Right cardiac atrium (tissue), 5 donors: ENCODE measurements at regions not wholly inside any gene's neighbourhood (a gene's known extent, or its start where the extent isn't known, plus 50 kb on each side); places are given as distances from the start of the nearest gene placed in this dataset.

Source experiments
- ATAC-seq, 2 donors: fragments of 200-7000 bp; cut with Tn5 transposase; one replicate each; pipeline versions ENCODE4 v1.8.0 to v1.9.1; 2020; ENCODE audit warnings: moderate library complexity in 2 of 2, mild to moderate bottlenecking in 1 of 2
- DNase-seq, 3 donors: peaks; one replicate each; pipeline ENCODE4 v3.0.0-alpha.2; 2020
- H3K27ac ChIP-seq: one replicate; pipeline ENCODE4 v1.5.1; 2013; ENCODE audit warnings: mild to moderate bottlenecking, low read length, control low read depth, moderate library complexity
- H3K27me3 ChIP-seq: one replicate; pipeline ENCODE4 v1.6.1; 2013; ENCODE audit not compliant: control insufficient read depth, insufficient read depth
- H3K4me1 ChIP-seq: one replicate; pipeline ENCODE4 v1.6.1; 2013; ENCODE audit warnings: low read length; ENCODE audit not compliant: control insufficient read depth, insufficient read depth
- H3K4me3 ChIP-seq: one replicate; pipeline ENCODE4 v1.5.1; 2013; ENCODE audit warnings: low read length, control low read depth
- H3K9me3 ChIP-seq: one replicate; pipeline ENCODE4 v1.6.1; 2013; ENCODE audit warnings: low read length; ENCODE audit not compliant: control insufficient read depth
- WGBS: extraction: QIAGEN DNeasy Blood & Tissue Kit; methylation state at CpG from one replicate; pipeline ENCODE4 v1.1.7; 2013; 5-methylcytosine and 5-hydroxymethylcytosine counted together
- intact Hi-C, 4 donors: fragments of 100-400 bp; cut with DNase I; formaldehyde crosslinking; loops; one replicate each; pipeline versions ENCODE4 v1.11.0 to v1.14.0; 2022 to 2023
- donor health status: healthy with polysubstance abuse.
- donor health status: DM: no; HTN: yes; CAD: no.
- donor health status: DM: no; HTN: no; CAD: no.
- donor health status: DM: no; HTN: yes; CAD: no; lungs with severe emphysema.
- donor health status: DM: yes; HTN: yes; CAD: no.

DNA sequence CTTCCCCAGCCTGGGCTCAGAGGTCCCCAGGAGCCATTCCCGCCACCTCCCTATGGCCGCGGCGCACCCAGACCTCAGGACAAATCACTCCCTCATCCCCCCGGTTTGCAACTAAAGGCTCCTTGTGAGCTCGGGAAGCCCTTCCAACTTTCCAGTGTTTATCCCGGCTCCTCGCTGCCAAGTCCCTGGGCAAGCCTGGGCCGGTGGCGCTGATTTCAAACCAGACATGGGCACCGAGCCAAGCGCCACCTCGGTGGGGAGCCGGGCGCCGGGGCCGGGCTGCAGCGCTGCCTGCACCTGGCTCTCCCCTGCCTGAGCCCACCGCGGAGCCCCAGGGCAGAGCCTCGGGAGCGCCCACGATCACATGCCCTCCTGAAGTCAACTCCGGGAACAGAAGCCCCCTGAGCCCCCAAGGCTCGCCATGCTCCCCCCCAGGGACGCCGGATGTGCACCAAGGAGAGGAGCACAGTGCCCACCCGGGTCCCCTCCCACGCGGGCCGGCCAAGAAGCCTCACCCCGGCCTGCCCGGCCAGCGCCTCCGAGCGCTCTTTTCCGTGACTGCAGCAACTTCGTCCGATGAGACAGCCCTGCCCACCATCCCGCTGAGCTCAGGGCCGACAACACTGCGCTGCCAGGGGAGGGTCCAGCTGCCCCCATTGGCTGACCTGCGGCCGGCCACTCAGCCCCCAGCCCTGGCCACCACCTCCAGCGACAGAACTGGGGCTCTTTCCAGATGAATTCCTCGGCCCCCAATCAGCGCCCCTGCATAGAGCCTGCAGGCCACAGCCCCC, 50.0 kb downstream of the NCOR2 start:
- intact Hi-C loops, result loop anchor here in 2 of 4 donors (5.0 to 10.0 kb wide), 4 partner anchors 50 to 250 kb away; partner anchors contain the start of gene NCOR2 (in 1 of the 2)
- 9% methylated on average over 47 of the region's 47 CpGs for WGBS

DNA sequence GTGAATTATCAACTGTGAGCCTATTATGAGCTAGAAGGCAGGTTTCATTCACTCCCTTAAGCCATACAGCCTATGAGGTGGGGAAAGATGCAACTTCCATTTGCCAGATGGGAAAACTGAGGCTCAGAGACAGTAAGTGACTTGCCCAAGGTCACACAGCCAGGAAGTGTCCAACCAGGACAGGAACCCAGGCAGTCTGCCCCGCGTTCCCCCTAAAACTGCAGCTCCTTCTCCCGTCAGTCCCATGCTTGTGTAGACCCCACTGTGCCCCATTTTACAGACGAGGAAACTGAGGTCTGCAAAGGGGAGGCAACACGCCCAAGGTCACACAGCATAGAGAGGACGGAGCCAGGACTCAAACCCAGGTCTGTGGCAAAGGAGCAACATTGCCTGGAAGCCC, 50.6 kb downstream of the NCOR2 start:
- Histone ChIP-seq H3K4me3 (peak overlapping the region; percentile 31), H3K27me3 (no peaks in the 10 kb centered on the region), H3K27ac (peak overlapping the region; percentile 100), H3K9me3 (no peaks in the 10 kb centered on the region), H3K4me1 (peaks cover 30% of the 10 kb centered on the region)
- WGBS, result 61% methylated on average over 6 of the region's 6 CpGs
- no peak for ATAC-seq
- DNase-seq, result no peak
- intact Hi-C loops, result loop anchor here in 2 of 4 donors (5.0 to 10.0 kb wide), 4 partner anchors 50 to 250 kb away; partner anchors contain the start of gene NCOR2 (in 1 of the 2)

More for the DNA sequence above, 50.0 kb downstream of the NCOR2 start:
- DNase-seq (peak; percentile 79 to 93 (median 92)), ATAC-seq (peak; percentile 20 to 34)
- Histone ChIP-seq H3K4me3 (peak overlapping the region; percentile 31), H3K27me3 (no peaks in the 10 kb centered on the region), H3K9me3 (no peaks in the 10 kb centered on the region), H3K4me1 (peaks cover 28% of the 10 kb centered on the region), H3K27ac (peak overlapping the region; percentile 100)

DNA sequence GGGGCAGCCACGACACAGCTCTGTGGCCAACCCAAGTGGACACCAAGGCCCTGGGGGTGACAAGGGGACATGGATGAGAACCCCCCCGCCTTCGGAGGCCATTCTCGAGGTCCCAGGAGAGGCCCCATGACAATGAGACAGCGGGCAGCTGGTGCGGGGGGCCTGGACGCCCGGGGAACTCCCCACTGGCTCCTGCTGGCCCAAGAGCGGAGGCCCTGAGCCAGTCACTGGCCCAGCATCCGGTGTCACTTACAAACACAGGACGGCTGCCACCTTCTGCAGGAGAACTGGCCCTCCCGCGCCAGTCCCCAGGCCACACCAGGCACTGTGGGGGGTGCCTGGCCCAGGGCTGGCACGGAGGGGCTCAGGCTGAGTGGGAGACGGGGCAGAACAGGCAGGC, 51.4 kb downstream of the NCOR2 start:
- WGBS, result 47% methylated on average over 15 of the region's 15 CpGs
- ATAC-seq, result no peak
- intact Hi-C loops, result loop anchor here in 2 of 4 donors (5.0 to 10.0 kb wide), 4 partner anchors 51 to 251 kb away; partner anchors contain the start of gene NCOR2 (in 1 of the 2)

DNA sequence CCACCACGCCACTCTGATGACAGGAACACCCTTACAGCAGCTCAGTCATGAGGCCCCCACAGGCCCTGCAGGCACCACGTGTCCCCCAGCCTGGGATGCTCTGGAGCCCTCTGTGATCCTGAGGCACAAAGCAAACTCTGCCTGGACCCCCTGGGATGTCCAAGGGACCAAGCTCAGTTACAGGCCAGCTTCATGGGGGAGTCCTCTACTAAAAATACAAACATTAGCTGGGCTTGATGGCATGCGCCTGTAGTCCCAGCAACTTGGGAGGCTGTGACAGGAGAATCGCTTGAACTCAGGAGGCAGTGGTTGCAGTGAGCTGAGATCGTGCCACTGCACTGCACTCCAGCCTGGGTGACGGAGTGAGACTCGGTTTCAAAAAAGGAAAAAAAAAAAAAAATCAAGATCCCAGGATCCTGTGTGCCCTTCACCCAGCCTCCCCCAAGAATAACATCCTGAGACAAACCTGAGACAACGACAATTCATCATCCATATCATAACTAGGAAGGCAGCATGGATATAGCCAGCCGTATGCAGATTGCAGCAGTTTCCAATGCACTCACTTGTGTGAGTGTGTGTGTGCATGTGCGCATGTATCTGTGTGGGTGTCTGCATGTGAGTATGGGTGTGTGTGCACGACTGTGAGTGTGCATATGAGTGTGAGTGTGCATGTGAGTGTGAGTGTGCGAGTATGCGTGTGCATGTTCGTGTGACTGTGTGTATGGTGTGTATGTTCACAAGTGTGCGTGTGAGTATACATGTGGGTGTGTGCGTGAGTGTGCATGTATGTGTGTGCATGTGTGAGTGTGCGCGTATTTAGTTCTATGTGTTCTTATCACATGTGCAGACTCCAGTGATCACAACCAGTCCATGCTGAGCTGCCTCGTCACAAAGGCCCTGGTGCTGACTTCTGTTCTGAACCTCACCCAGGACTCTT, 52.1 kb downstream of the NCOR2 start:
- ATAC-seq, result no peak
- no peaks in the 10 kb centered on the region for H3K27me3 ChIP-seq
- intact Hi-C loops, result loop anchor here in 2 of 4 donors (5.0 to 10.0 kb wide), 4 partner anchors 52 to 252 kb away; partner anchors contain the start of gene NCOR2 (in 1 of the 2)
- no peaks in the 10 kb centered on the region for H3K9me3 ChIP-seq
- peak overlapping the region; percentile 3 for H3K27ac ChIP-seq
- DNase-seq, result peak in 1 of 3 donors; percentile 50
- WGBS, result 82% methylated on average over 19 of the region's 19 CpGs
- H3K4me3 ChIP-seq, result no peak overlapping the region
- peaks cover 30% of the 10 kb centered on the region for H3K4me1 ChIP-seq

More for the DNA sequence above, 51.4 kb downstream of the NCOR2 start:
- peak overlapping the region; percentile 3 for H3K27ac ChIP-seq
- H3K4me1 ChIP-seq, result peaks cover 30% of the 10 kb centered on the region
- H3K4me3 ChIP-seq, result no peak overlapping the region
- H3K9me3 ChIP-seq, result no peaks in the 10 kb centered on the region
- peak in 2 of 3 donors; percentile 75 to 84 for DNase-seq
- H3K27me3 ChIP-seq, result no peaks in the 10 kb centered on the region

DNA sequence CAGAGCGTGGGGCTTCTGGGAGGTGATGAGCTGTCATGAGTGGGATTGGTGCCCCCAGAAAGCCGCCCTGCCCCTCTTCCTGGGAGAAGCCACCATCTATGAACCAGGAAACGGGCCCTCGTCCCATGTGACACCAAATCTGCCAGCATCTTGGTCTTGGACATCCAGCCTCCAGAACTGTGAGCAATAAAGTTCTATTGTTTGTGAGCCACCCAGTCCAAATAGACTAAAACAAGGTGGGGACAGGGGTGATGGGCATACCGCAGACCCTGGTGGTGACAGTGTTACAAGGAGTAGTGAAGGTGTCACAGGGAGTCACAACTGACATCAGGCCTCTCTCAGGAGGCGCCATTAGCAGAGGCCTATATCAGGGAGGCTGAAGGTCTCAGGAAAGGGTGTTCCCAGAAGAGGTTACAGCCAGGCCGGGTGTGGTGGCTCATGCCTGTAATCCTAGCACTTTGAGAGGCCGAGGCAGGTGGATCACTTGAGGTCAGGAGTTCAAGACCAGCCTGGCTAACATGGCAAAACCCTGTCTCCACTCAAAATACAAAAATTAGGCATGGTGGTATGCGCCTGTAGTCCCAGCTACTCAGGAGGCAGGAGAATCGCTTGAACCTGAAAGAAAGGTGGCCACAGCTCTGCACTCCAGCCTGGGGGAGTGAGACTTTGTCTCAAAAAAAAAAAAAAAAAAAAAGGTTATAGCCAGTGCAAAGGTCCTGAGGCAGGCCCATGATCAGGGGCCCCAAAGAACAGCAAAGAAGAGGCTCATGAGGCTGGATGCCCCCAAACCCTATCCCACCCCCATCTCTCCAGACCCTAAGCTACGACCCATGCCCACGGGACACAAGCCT, 53.0 kb downstream of the NCOR2 start:
- no peaks in the 10 kb centered on the region for H3K9me3 ChIP-seq
- H3K27ac ChIP-seq, result no peak overlapping the region
- intact Hi-C loops, result loop anchor here in 2 of 4 donors (10.0 kb wide), 2 partner anchors 150 to 250 kb away; no protein-coding TSS in a partner anchor
- ATAC-seq (no peak), DNase-seq (peak in 1 of 3 donors; percentile 44)
- H3K27me3 ChIP-seq, result no peaks in the 10 kb centered on the region
- 85% methylated on average over 12 of the region's 12 CpGs for WGBS
- H3K4me3 ChIP-seq, result no peak overlapping the region
- peaks cover 30% of the 10 kb centered on the region for H3K4me1 ChIP-seq

DNA sequence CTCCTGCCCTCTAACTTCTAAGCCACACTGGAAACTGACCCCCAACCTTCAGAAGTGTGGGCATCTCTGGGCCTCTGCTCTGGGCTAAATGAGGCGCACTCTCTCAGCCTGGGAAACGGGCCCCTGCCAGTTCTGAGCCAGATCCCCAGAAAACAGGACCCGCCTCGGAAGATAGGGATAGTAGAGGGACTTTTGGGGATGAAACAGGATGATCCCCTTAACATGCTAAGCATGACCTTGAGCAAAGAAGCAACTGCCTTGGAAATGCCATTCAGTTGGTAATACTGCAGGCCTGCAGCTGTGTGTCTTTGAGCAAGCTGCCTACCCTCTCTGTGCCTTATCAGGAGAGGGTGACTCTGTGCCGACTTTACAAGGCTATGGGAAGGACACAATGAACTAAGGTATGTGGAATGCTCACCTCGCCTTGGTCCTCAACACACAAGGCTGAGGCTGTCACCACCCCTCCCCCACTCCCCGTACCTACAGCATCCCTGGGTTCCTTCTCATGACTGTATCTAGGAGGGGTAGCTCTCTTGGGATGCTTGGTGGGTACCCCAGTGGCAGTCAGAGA, 54.0 kb downstream of the NCOR2 start:
- no peak for ATAC-seq
- Histone ChIP-seq H3K4me3 (no peak overlapping the region), H3K27me3 (no peaks in the 10 kb centered on the region), H3K27ac (peak overlapping the region; percentile 67), H3K4me1 (peaks cover 30% of the 10 kb centered on the region), H3K9me3 (no peaks in the 10 kb centered on the region)
- intact Hi-C loops, result loop anchor here in 2 of 4 donors (10.0 kb wide), 2 partner anchors 149 to 251 kb away; no protein-coding TSS in a partner anchor
- 56% methylated on average over 7 of the region's 7 CpGs for WGBS
- DNase-seq, result no peak

DNA sequence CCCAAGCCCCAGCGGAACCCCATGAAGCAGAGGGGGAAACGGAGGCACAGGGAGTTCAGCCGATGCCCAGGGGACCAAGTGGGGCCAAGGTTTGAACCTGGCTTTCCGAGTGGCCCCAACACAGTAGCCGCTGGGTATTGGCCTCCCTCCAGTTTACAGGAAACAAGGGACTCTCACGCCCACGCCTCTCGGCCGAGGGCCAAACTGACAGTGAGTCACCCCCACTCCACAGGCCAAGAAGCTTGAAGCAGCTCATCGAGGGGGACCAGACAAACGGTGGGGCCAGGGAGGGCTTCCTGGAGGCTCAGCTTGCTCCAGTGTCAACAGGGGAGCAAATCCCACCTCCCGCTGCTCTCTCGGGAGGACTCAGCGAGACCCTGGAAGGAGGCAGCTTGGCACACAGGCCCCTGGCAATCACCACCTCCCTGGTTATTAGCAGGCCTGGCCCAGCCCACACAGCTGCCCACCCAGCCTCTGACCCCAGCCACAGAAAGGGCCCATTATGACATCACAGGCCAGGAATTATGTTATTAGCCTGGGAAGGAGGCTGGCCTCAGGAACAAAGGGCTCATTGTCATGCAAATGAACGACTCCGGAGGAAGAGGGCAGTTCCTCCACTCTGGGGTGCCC, 54.6 kb downstream of the NCOR2 start:
- peak; percentile 96 for DNase-seq
- Histone ChIP-seq H3K27me3 (no peaks in the 10 kb centered on the region), H3K4me1 (peaks cover 30% of the 10 kb centered on the region), H3K4me3 (no peak overlapping the region), H3K27ac (peak overlapping the region; percentile 67), H3K9me3 (no peaks in the 10 kb centered on the region)
- peak; percentile 14 to 69 for ATAC-seq
- intact Hi-C loops, result loop anchor here in 2 of 4 donors (10.0 kb wide), 2 partner anchors 148 to 252 kb away; no protein-coding TSS in a partner anchor
- 17% methylated on average over 16 of the region's 16 CpGs for WGBS

DNA sequence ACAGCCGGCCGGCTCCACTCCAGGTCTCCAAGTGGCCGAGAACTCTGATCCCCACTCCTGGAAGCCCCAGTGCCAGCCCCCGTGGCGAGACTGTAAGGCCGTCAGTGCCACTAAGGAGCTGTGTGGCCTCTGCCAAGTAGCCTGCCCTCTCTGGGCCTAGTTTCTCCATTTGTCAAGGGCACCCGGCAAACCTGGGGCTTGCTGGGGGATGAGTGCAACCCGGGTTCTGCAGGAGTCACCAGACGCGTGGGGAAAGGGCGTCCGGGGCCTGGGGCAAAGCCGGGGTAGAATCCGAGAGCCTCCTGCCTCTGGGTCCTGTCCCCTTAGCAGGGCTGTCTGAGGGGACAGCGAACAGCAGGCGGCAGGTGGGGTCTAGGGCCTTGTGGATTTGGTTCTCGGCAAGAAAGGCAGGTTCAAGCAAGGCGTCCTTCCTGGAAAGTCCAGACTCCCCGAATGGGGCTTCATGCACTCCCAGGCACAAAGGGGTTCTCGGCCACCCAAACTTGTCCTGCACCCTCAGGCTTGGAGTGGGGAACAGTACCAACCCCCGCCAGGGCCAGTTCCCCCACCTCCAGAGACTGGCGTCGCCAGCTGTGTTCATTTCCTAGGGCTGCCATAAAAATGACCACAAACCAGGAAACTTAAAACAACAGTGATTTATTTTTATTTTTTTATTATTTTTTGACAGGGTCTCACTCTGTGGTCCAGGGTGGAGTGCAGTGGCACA, 56.0 kb downstream of the NCOR2 start:
- Histone ChIP-seq H3K4me3 (no peak overlapping the region), H3K27ac (no peak overlapping the region), H3K4me1 (peaks cover 37% of the 10 kb centered on the region), H3K9me3 (no peaks in the 10 kb centered on the region), H3K27me3 (no peaks in the 10 kb centered on the region)
- intact Hi-C loops, result loop anchor here in 2 of 4 donors (10.0 kb wide), 2 partner anchors 147 to 253 kb away; no protein-coding TSS in a partner anchor
- 89% methylated on average over 23 of the region's 23 CpGs for WGBS
- ATAC-seq (no peak), DNase-seq (peak in 1 of 3 donors; percentile 56)
